Hematopoietic multipotent progenitor cell (in vitro differentiated cells): ENCODE measurements at regions not wholly inside any gene's neighbourhood (a gene's known extent, or its start where the extent isn't known, plus 50 kb on each side); places are given as distances from the start of the nearest gene placed in this dataset.
"Not testable (repeated sequence)": the region's sequence is repeated elsewhere in the genome, so short reads cannot be mapped to it uniquely, and the experiment has no call there.

Source experiments
- DNase-seq, 3 donors: peaks; one replicate each; pipeline ENCODE4 v3.0.0-alpha.2; 2011 to 2015; ENCODE audit warnings: low read depth in 2 of 3, low spot score in 2 of 3

DNA sequence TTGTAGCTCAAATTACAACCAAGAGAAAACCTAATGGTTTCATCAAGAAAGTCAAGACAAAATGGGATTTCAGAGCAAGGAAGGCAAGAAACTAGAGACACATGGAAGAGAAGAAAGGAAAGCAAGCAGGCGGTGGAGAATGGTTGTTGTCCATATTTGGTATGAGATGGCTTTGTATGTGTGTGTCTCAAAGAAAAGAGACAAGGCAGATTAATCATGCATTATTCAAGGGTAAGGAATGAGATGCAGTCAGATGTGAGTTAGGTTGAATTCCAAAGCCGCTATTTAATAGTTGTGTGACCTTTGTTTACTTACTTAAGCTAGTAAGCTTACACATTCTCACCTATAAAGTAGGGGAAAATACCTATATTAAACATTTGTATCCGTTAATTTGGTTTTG lies 1029.6 kb downstream of the CDH11 start:
- no peak for DNase-seq

- no peak for DNase-seq
Measured at GRCh38 chr16:64090327-64090726, 1031.5 kb downstream of the CDH11 start.

DNA sequence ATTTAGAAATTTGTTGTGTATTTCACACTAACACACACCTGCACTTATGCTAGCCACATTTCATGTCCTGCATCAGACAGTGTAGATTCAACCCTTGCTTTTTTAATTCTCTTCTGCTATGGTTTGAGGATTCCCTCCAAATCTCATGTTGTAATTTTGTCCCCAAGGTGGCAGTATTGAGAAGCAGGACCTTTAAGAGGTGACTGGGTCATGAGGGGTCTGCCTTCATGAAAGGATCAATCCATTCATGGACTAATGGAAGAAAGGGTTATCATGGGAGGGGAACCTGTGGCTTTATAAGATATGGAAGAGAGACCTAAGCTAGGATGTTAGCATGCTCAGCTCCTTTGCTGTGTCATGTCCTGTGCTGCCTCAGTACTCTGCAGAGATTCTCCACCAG lies 1032.2 kb downstream of the CDH11 start:
- DNase-seq = peak in 1 of 3 donors; percentile 18

DNA sequence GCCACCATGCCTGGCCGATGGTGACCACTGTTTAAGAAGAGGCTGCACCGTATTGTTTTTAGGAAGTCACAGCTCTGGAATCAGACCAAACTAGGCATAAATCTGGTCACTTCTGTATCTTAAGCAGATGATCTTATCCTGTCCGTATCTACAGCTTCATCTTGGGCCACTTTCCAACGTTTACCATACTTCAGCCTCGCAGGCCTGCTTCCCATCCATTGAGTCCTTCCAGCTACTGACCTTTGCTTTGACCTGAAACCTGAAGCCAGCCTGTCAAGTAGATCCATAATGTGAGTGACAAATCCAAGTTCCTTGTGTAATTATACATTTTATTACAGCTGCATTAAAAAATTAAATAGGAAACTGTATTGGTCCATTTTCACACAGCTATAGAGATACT lies 1033.0 kb downstream of the CDH11 start:
- no peak for DNase-seq

DNA sequence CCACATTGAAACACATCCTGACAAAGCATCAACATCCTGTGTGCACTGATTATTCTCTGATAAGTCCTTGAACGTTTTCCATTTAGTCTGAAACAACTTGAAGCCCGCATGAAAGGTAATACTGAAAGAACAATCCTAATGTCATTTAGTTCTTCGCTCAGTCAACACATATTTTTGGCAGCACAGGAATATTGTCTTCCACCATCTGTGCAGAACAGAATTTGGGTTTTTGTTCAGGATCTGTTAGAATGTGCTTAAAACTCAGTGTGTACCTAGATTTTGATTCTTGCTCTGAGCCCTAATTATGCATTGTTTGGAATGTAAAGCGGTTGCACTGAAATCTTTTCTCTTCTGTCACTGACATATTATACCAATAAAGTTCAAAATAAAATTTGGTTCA lies 1036.6 kb downstream of the CDH11 start:
- no peak for DNase-seq

- DNase-seq = no peak
Measured at GRCh38 chr16:64084706-64085105, 1037.2 kb downstream of the CDH11 start.

GRCh38 chr16:64083428-64084129 lies 1038.3 kb downstream of the CDH11 start:
- no peak for DNase-seq

GRCh38 chr16:64077242-64077641 lies 1044.6 kb downstream of the CDH11 start:
- no peak for DNase-seq

DNA sequence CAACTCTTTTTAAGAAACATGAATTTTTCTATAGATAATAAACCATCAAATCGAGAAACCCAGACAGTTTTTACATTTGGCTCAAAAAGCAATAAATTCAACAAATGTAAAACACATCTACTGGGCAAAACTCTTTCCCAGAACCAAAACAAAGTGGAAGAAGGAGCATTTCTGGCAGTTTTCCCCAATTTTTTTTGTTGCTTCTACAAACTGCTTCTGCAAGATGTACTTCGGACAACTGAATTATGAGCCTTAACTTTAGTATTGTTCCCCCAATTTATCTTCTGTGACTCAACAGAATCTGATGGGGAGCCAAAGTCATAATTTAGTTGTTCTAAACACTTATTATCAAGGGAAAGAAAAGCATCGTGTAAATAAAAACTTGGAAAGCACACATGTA lies 1047.2 kb downstream of the CDH11 start:
- DNase-seq = no peak

GRCh38 chr16:64072131-64072730 lies 1049.6 kb downstream of the CDH11 start:
- DNase-seq = not testable (repeated sequence)

DNA sequence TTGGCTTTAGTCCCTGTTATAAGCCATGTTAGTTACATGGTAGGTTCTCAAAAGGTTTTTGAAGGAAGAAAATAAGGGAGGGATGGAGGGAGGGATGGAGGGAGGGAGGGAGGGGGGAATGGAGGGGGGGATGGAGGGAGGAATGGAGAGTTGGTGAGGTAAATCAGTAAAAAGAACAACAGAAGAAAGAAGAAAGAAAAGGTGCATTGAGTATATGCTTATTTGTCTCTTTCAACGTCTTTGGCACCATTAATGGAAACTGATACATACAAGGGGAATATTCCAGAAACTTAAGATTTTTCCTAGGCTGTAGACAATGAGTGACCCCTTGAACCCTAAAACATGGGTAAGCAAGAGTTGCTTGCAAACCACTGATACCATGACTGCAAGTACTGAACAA lies 1056.3 kb downstream of the CDH11 start:
- DNase-seq = no peak

- no peak for DNase-seq
Measured at GRCh38 chr16:64061621-64062020, 1060.2 kb downstream of the CDH11 start.

DNA sequence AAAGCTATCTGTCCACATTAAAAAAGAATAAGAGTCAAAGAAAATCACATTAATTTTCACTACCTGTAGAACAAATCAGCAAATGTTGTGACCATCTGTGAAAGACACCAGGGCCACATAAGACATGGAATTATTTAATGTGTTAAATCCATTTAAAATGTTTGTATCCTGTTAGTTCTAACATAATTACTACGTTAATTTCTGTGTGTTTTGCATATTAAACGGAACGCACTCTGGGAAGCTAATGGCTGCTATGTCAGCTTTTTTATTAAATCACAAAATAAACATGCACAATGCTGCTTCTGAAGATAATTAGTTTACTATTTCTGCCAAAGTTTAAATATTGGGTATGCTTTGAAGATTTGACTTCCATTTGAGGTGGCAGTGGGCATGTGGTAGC lies 1061.2 kb downstream of the CDH11 start:
- no peak for DNase-seq

- no peak for DNase-seq
Measured at GRCh38 chr16:64058685-64059084, 1063.2 kb downstream of the CDH11 start.

GRCh38 chr16:64051824-64052223 lies 1070.0 kb downstream of the CDH11 start:
- DNase-seq = no peak

GRCh38 chr16:64047878-64048277 lies 1074.0 kb downstream of the CDH11 start:
- no peak for DNase-seq

GRCh38 chr16:64047207-64047606 lies 1074.7 kb downstream of the CDH11 start:
- DNase-seq = no peak

DNA sequence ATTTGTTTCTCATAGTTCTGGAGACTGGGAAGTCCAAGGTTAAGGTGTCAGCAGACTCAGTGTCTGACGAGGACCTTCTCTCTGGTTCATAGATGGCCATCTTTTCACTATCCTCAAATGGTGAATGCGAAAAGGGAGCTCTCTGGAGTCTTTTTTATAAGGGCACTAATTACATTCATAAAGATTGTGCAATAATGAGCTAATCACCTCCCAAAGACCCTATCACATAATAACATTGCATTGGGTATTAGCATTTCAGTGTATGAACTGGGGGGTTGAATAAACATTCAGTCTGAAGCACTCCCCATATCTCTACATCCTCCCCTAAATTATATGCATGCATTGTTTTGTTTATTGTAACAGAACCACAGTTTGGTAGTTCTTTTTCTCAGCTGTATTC lies 1086.5 kb downstream of the CDH11 start:
- DNase-seq = no peak

- no peak for DNase-seq
Measured at GRCh38 chr16:64019339-64019738, 1102.5 kb downstream of the CDH11 start.

- DNase-seq = no peak
Measured at GRCh38 chr16:64017796-64018195, 1104.1 kb downstream of the CDH11 start.

DNA sequence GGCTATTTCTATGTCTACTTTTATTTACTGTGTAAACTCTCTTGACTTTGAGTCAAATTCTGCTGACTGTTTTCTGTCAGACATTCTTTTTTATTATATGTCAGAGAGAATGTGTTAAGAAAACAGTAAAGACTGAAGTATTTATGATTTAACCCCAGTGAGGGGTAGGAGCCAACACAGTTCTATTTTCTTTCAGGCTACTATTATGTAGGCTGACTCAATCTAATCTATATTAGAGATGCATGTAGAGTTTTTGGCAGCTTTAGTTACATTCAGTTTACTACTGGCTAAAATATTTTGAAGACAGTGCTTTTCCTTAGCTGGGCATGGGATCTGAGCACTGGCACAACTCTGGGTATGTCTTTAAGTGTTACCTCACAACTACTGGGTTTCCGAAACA lies 1108.0 kb downstream of the CDH11 start:
- no peak for DNase-seq

GRCh38 chr16:64012166-64012565 lies 1109.7 kb downstream of the CDH11 start:
- no peak for DNase-seq

DNA sequence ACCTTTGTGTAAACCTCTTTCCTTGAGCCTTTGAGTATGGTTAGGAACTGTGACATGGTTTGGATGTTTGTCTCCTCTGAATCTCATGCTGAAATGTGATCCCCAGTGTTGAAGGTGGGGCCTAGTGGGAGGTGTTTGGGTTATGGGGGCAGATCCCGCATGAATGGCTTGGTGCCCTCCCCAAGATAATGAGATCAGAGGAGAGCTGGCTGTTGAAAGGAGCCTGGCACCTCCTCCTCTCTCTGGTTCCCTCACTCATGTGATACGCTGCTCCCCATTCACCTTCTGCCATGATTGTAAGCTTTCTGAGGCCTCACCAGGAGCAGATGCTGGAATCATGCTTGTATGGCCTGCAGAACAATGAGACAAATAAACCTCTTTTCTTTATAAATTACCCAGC lies 1110.2 kb downstream of the CDH11 start:
- DNase-seq = no peak
